ENCODE measurements at regions not wholly inside any gene's neighbourhood (a gene's known extent, or its start where the extent isn't known, plus 50 kb on each side); places are given as distances from the start of the nearest gene placed in this dataset.

DNA sequence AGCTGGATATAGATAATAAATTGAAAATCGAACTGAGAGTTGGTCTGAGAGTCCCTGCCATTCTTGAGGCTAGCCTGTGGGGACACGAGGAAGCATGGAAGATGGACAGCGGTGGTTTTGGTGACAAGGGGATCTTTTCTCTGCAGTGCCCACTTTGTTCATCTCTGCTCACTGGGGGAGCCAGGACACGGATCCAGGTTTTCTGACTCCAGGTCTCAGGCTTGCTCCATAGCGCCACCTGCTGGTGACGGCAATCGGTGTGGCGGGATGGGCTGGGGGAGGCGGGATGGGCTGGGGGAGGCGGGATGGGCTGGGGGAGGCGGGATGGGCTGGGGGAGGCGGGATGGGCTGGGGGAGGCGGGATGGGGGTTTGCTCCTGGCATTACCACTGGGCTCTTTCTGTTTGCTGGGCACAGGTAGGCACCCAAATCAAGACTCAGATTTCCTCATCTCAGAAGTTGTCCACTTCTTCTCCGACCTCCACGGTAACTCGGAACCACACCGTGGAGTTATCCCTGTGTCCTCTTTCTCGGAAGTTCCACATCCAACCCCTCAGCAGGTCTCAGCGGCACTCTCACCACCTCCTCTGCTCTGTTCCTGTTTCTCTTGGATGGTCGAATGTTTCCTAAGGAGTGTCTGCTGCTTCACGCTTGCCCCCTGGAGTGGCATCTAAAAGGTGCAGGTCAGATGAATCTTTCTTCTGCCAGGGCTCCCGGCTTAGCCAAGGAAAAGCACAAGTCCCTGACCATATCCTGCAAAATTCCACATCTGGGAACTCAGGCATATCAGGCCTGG is 142.4 kb downstream of the CYLD start:
- no peak for DNase-seq
- TF ChIP-seq, protein P1, sequence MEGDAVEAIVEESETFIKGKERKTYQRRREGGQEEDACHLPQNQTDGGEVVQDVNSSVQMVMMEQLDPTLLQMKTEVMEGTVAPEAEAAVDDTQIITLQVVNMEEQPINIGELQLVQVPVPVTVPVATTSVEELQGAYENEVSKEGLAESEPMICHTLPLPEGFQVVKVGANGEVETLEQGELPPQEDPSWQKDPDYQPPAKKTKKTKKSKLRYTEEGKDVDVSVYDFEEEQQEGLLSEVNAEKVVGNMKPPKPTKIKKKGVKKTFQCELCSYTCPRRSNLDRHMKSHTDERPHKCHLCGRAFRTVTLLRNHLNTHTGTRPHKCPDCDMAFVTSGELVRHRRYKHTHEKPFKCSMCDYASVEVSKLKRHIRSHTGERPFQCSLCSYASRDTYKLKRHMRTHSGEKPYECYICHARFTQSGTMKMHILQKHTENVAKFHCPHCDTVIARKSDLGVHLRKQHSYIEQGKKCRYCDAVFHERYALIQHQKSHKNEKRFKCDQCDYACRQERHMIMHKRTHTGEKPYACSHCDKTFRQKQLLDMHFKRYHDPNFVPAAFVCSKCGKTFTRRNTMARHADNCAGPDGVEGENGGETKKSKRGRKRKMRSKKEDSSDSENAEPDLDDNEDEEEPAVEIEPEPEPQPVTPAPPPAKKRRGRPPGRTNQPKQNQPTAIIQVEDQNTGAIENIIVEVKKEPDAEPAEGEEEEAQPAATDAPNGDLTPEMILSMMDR (IDR thresholded peaks at IDR 0.05; ENCODE audit: borderline replicate concordance), result no peak

DNA sequence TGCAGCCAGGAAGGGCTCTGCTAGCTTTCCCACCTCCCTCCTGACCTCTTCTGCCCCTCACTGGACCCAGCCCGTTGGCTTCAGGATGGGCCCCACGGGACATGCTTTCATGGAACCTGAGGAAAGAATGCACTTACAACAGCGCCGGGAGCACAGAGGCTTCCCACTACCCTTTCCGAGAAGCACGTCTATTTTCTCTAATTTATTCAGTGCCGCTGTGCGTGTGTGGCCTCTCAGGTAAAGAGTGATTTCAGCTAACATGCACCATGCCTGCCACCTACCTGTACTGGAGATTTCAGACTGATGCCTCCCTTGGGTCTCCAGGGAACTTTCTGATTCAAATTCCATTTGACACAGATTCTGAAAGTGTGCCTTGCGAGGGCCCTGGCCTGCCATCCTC is 140.1 kb downstream of the CYLD start:
- TF ChIP-seq, protein P1 (IDR thresholded peaks at IDR 0.05; ENCODE audit: borderline replicate concordance), result no peak
- Histone ChIP-seq H3K27ac (replicated peaks) (no peak overlapping the region), H3K4me1 (no peaks in the 10 kb centered on the region), H3K36me3 (no peaks in the 10 kb centered on the region), H3K4me3 (no peak overlapping the region), H3K9me3 (replicated peaks) (peaks cover 7% of the 10 kb centered on the region), H3K27me3 (ENCODE audit: low read depth) (peaks cover 60% of the 10 kb centered on the region)
- intact Hi-C loops (cut with micrococcal nuclease), result no loop called here
- no peak for DNase-seq

More for the DNA sequence above, 142.4 kb downstream of the CYLD start:
- Histone ChIP-seq H3K4me1 (no peaks in the 10 kb centered on the region), H3K27ac (replicated peaks) (no peak overlapping the region), H3K4me3 (no peak overlapping the region), H3K9me3 (replicated peaks) (peaks cover 7% of the 10 kb centered on the region), H3K27me3 (ENCODE audit: low read depth) (peaks cover 37% of the 10 kb centered on the region), H3K36me3 (no peaks in the 10 kb centered on the region)
- intact Hi-C loops (cut with micrococcal nuclease), result no loop called here

DNA sequence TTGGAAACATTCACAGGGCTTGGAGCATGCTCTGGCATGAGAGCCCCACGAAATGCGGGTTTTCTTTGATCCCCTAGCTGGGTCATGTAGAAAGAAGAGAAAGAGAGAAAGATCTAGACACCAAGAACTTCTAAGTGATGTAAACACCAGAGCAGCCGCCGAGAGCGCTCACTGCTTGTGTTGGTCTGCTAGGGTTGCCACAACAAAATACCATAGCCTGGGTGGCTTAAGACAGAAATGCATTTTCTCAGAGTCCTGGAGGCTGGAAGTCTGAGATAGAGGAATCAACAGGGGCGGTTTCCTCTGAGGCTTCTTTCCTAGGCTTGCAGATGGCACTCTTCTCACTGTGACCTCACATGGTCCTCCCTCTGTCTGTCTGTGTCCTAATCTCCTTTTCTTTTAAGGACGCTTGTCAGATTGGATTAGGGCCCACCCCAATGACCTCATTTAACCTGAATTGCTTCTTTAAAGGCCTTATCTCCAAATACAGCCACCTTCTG is 139.5 kb downstream of the CYLD start:
- Histone ChIP-seq H3K27ac (replicated peaks) (no peak overlapping the region), H3K36me3 (no peaks in the 10 kb centered on the region), H3K4me3 (no peak overlapping the region), H3K27me3 (ENCODE audit: low read depth) (peaks cover 59% of the 10 kb centered on the region), H3K9me3 (replicated peaks) (peaks cover 7% of the 10 kb centered on the region), H3K4me1 (no peaks in the 10 kb centered on the region)
- TF ChIP-seq, protein P1 (IDR thresholded peaks at IDR 0.05; ENCODE audit: borderline replicate concordance), result no peak
- intact Hi-C loops (cut with micrococcal nuclease), result no loop called here
- DNase-seq, result no peak

DNA sequence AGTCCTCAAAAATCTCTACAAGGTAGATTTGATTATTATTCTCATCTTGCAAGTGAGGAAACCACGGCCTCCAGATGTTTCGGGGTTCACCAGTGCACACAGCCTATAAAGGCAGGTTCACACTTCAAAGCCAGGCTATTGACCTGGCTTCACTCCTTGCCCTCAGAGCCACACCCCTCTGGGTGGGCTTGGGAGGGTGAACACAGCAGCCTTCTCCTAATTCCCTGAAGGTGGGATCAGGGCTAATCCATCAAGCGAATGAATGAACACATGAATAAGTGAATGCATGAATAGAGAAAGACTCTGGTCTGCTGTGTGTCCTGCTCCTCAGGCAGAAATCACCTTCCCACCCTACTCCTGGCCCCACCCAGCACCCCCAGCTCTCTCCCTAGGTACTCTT is 139.0 kb downstream of the CYLD start:
- intact Hi-C loops (cut with micrococcal nuclease), result no loop called here
- Histone ChIP-seq H3K27me3 (ENCODE audit: low read depth) (peaks cover 64% of the 10 kb centered on the region), H3K36me3 (no peaks in the 10 kb centered on the region), H3K4me3 (no peak overlapping the region), H3K4me1 (no peaks in the 10 kb centered on the region), H3K9me3 (replicated peaks) (peaks cover 7% of the 10 kb centered on the region), H3K27ac (replicated peaks) (no peak overlapping the region)
- TF ChIP-seq, protein P1 (IDR thresholded peaks at IDR 0.05; ENCODE audit: borderline replicate concordance), result no peak
- DNase-seq, result no peak

DNA sequence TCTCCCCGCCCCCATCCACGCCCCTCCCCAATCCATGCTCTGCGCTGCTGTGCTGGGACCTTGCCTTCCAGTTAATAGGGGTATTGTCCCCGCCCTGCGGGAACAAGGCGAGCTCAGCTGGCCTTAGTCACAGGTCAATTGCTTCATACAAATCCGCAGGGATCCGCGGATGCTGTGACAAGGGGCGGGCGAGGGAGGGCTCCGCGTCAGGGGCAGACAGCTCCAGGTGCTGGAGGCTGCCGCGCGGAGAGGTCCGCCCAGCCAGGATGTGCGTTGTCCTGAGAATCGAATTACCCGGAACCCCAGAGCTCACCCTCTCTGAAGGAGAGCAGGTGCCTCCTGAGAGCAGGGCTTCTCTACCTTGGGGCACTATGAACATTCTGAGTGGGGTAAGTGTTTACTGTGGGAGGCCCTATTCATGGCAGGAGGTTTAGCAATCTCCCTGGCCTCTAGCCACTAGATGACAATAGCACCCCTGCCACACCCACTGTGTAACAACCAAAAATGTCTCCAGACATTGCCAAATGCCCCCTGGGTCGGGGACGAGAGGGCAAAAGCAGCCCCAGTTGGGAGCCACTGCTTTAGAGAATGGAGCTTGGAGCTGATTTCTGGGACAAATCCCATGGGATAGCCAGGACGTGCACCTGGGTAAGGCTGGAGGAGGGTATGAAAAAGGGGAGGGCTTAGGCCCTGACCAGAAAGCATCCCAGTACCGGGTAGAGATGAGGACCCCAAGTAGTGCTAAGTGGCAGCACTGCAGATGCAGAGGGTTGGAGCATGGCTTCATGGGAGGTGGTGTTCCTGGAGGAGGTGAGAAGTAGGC is 138.2 kb downstream of the CYLD start:
- TF ChIP-seq, protein P1 (IDR thresholded peaks at IDR 0.05; ENCODE audit: borderline replicate concordance), result no peak
- peaks cover 7% of the 10 kb centered on the region for H3K9me3 ChIP-seq (replicated peaks)
- no peak for DNase-seq
- H3K27me3 ChIP-seq (ENCODE audit: low read depth), result peaks cover 64% of the 10 kb centered on the region
- no peaks in the 10 kb centered on the region for H3K4me1 ChIP-seq
- H3K36me3 ChIP-seq, result no peaks in the 10 kb centered on the region
- intact Hi-C loops (cut with micrococcal nuclease), result no loop called here
- no peak overlapping the region for H3K27ac ChIP-seq (replicated peaks)
- H3K4me3 ChIP-seq, result no peak overlapping the region

Data from left ventricle myocardium inferior (tissue), 1 donor.